GM10248 (cell line): ENCODE measurements at regions not wholly inside any gene's neighbourhood (a gene's known extent, or its start where the extent isn't known, plus 50 kb on each side); places are given as distances from the start of the nearest gene placed in this dataset.
"Not testable (repeated sequence)": the region's sequence is repeated elsewhere in the genome, so short reads cannot be mapped to it uniquely, and the experiment has no call there.

Experiments
- CTCF ChIA-PET: fragments of 300-600 bp; sonication (Branson Sonifier 250); formaldehyde crosslinking; extraction: SDS; loops from one replicate; lab custom pipeline; 2021; ENCODE audit warnings: antibody characterized with exemption; lab: Yijun Ruan, JAX
- POLR2A ChIA-PET: fragments of 350-650 bp; sonication (Branson Sonifier 250); formaldehyde crosslinking; extraction: SDS; loops from one replicate; lab custom pipeline; 2020; ENCODE audit warnings: antibody characterized with exemption; lab: Yijun Ruan, JAX
- DNase-seq: peaks from one replicate; pipeline ENCODE4 v3.0.0; 2012; ENCODE audit errors: extremely low spot score
- TF ChIP-seq, protein P1 (sequence below): IDR thresholded peaks from 2 replicates; pipeline ENCODE4 v1.5.1; 2012; ENCODE audit warnings: mild to moderate bottlenecking, low read depth; ENCODE audit errors: extremely low read depth, missing control alignments, control extremely low read depth

DNA sequence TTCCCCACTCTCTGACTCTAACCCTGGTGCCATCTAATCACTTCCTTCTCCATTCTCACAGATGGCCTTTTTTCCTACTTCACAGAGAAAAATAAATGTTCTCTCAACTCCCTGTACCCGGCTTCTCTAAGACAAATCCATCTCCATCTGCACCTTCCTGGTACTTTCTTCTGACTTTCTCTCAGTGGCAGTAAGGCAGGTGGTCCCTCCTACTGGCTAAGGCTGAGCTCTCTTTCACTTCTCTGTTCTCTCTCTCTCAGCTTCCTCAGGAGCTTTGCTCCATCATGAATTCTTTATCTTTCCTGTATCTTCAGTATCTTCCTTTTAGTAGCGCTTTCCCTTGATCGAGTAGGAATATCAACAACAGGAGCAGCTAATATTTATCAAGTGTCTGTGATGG is 421.6 kb downstream of the TMEM135 start:
- ChIA-PET POLR2A (no interaction called here), CTCF (interaction anchor here (0.8 to 2.5 kb wide), 4 partner anchors 11 to 1093 kb away, joined by 3 to 9 read pairs (median 5); no protein-coding TSS in a partner anchor)
- TF ChIP-seq, protein P1, sequence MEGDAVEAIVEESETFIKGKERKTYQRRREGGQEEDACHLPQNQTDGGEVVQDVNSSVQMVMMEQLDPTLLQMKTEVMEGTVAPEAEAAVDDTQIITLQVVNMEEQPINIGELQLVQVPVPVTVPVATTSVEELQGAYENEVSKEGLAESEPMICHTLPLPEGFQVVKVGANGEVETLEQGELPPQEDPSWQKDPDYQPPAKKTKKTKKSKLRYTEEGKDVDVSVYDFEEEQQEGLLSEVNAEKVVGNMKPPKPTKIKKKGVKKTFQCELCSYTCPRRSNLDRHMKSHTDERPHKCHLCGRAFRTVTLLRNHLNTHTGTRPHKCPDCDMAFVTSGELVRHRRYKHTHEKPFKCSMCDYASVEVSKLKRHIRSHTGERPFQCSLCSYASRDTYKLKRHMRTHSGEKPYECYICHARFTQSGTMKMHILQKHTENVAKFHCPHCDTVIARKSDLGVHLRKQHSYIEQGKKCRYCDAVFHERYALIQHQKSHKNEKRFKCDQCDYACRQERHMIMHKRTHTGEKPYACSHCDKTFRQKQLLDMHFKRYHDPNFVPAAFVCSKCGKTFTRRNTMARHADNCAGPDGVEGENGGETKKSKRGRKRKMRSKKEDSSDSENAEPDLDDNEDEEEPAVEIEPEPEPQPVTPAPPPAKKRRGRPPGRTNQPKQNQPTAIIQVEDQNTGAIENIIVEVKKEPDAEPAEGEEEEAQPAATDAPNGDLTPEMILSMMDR: no peak
- DNase-seq: no peak

DNA sequence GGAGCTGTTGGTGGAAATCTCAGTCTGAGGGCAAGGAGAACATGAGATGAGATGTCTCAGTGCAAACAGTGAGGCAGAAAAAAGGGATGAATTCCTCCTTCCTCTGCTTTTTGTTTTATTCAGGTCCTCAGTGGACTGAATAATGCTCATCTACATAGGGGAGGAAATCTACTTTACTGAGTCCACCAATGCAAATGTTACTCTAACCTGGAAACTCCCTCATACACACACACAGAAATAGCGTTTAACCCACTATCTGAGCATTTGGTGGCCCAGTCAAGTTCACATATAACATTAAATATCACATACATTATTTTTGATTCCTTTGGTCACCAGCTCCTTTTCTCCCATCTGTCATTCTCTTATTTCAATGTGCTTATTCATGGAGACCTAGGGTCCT is 418.8 kb downstream of the TMEM135 start:
- no peak for DNase-seq
- ChIA-PET CTCF (interaction anchor here (1.3 to 1.4 kb wide), 2 partner anchors 11 to 15 kb away, joined by 3 read pairs; no protein-coding TSS in a partner anchor), POLR2A (no interaction called here)
- TF ChIP-seq, protein P1: no peak

DNA sequence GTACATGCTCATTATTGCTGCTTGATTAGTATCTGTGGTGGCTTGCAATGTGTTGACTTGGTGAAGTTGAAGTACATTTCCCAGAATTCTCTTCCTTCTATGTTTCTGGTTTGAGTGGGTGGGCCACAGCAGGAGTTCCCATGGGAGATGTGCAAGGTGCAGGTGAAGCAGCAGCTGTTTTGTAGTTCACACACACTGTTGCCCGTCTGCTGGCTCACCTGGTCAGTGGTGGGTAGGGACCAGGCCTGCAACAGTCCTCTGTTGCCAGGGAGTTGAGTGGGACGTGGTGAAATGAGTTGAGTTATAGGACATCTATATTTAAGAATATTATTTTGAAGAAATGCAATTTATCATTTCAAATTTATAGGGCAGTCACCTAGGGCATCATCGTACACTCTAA is 417.4 kb downstream of the TMEM135 start:
- DNase-seq: no peak
- POLR2A ChIA-PET: no interaction called here
- TF ChIP-seq, protein P1: no peak
- CTCF ChIA-PET: interaction anchor here (1.1 to 1.4 kb wide), 3 partner anchors 12 to 34 kb away, joined by 3 read pairs; no protein-coding TSS in a partner anchor

DNA sequence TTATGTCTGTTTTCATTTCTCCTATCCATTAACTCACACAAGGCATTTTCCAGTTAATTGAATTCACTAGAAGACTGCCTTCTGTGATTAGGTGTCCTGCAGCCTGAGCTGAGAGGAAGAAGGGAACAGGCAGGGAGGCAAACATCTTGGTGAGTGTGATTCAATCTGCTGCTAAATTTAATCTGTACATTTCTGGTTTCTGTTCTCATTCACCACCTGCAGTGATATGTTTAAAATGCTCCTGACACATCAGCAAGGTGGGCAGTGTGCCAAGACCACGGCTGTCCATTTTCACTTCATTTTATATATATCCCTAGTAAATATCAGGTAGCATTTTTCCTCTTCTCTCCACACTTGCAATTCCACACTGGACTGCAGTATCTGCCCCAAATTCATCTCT is 416.5 kb downstream of the TMEM135 start:
- DNase-seq: no peak

DNA sequence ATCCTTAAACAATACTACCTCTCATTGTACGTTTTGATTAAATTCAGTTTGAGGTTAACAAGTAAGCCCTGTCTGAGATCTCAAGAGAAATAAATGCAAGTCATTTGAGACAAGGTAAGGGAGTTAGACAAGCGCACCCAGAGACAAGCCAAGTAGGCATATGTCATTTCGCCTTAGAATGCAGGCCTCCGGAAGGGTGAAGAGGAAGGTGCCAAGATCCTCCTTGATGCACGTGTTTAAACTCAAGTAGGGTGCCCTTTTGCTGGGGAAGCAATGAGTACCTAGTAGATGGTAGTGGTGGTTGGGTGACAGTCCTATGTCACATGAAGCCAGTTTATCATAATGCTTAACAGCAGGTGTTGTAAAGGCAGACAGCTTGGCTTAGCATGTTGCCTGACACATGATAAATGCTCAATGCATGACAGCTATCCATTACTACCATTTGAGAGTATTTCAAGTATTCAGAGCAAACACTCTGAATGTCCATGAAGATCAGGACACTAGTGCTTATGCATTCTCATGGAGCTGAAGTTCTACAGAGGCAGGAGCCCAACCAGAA is 415.9 kb downstream of the TMEM135 start:
- TF ChIP-seq, protein P1: no peak
- ChIA-PET CTCF (interaction anchor here (1.2 to 1.4 kb wide), 2 partner anchors 9 to 10 kb away, joined by 3 read pairs; no protein-coding TSS in a partner anchor), POLR2A (no interaction called here)
- DNase-seq: no peak

More for the DNA sequence above, 416.5 kb downstream of the TMEM135 start:
- CTCF ChIA-PET: interaction anchor here (0.9 to 1.4 kb wide), 4 partner anchors 9 to 118 kb away, joined by 3 read pairs; no protein-coding TSS in a partner anchor
- TF ChIP-seq, protein P1: no peak
- POLR2A ChIA-PET: no interaction called here

DNA sequence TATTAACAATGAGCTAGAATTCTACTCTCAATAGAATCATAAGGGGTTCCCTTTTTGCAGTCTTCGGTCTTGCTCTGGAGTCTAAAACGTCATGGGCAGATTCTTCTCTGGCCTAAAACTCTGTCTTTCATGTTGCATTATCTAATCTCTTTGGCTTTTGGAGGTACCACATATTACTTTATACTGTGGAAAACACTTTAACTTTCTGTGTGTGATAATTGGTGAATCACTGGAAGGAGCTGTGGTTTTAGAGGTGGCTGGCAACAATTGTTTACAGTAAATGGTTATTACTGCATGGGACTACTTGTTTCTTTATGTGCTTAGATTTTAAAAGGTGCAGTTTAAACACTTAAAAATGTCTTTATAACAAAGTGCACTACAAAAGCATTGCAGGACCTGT is 414.3 kb downstream of the TMEM135 start:
- POLR2A ChIA-PET, DNase-seq: not testable (repeated sequence)
- CTCF ChIA-PET: interaction anchor here (1.7 kb wide), 1 partner anchor 18 kb away, joined by 4 read pairs; no protein-coding TSS in a partner anchor

DNA sequence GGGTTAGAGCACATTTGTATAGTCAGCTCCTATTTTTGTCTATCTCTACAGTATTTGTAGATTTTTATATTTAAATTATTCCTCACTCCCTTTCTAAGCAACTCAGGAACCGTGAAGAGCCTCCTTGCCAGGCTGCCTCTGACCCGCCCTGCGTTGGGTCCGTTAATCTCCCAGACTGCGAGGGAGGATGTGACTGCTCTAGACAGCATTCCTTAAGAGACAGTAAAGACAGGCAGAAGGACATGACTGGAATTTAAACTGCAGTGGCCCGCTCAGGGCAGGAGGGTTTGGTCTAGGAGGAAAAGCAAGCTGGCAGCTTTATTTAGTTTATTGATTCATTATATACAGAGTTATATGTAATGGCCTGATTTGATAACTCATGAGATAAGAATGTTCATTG is 413.7 kb downstream of the TMEM135 start:
- CTCF ChIA-PET: interaction anchor here (1.7 kb wide), 1 partner anchor 19 kb away, joined by 4 read pairs; no protein-coding TSS in a partner anchor
- POLR2A ChIA-PET: no interaction called here
- DNase-seq: no peak
- TF ChIP-seq, protein P1: no peak
